Skin of body (tissue), 1 donor: ENCODE measurements at regions not wholly inside any gene's neighbourhood (a gene's known extent, or its start where the extent isn't known, plus 50 kb on each side); places are given as distances from the start of the nearest gene placed in this dataset.
"Not testable (repeated sequence)": the region's sequence is repeated elsewhere in the genome, so short reads cannot be mapped to it uniquely, and the experiment has no call there.

Experiments used
- DNase-seq: peaks from one replicate; lab custom pipeline; 2025; lab: John Stamatoyannopoulos, UW

GRCh38 chr12:69028941-69029729 is 96.2 kb upstream of the CPM start:
- no peak for DNase-seq

GRCh38 chr12:69030321-69030720 is 97.3 kb upstream of the CPM start:
- no peak for DNase-seq

GRCh38 chr12:69036533-69036932 is 103.6 kb upstream of the CPM start:
- no peak for DNase-seq

- DNase-seq: no peak
Observed at GRCh38 chr12:69036999-69037398, 104.0 kb upstream of the CPM start.

- DNase-seq: no peak
Observed at GRCh38 chr12:69039911-69040310, 106.9 kb upstream of the CPM start.

GRCh38 chr12:69042557-69042956 is 109.6 kb upstream of the CPM start:
- DNase-seq: no peak

- no peak for DNase-seq
Observed at GRCh38 chr12:69042970-69043369, 110.0 kb upstream of the CPM start.

GRCh38 chr12:69044887-69045286 is 111.9 kb upstream of the CPM start:
- DNase-seq: no peak

- DNase-seq: no peak
Observed at GRCh38 chr12:69045430-69045829, 112.5 kb upstream of the CPM start.

- no peak for DNase-seq
Observed at GRCh38 chr12:69046363-69046762, 113.4 kb upstream of the CPM start.

GRCh38 chr12:69046920-69047319 is 113.9 kb upstream of the CPM start:
- no peak for DNase-seq

- DNase-seq: no peak
Observed at GRCh38 chr12:69047990-69048389, 115.0 kb upstream of the CPM start.

GRCh38 chr12:69049855-69050254 is 116.9 kb upstream of the CPM start:
- DNase-seq: not testable (repeated sequence)

- no peak for DNase-seq
Observed at GRCh38 chr12:69052613-69053408, 119.8 kb upstream of the CPM start.

- DNase-seq: no peak
Observed at GRCh38 chr12:69054343-69055056, 121.5 kb upstream of the CPM start.

- no peak for DNase-seq
Observed at GRCh38 chr12:69055280-69055679, 122.3 kb upstream of the CPM start.

- DNase-seq: no peak
Observed at GRCh38 chr12:69055706-69056105, 122.7 kb upstream of the CPM start.

- DNase-seq: peak; percentile 24
Observed at GRCh38 chr12:69056743-69057515, 124.0 kb upstream of the CPM start.

GRCh38 chr12:69057742-69058141 is 124.8 kb upstream of the CPM start:
- no peak for DNase-seq

GRCh38 chr12:69059465-69060457 is 126.8 kb upstream of the CPM start:
- DNase-seq: no peak
